Transverse colon (tissue), 3 donors: ENCODE measurements at regions not wholly inside any gene's neighbourhood (a gene's known extent, or its start where the extent isn't known, plus 50 kb on each side); places are given as distances from the start of the nearest gene placed in this dataset.

Experiments
- EP300 ChIP-seq: sonication (generic); formaldehyde crosslinking; IDR thresholded peaks from one replicate; pipeline ENCODE4 v1.6.1; 2017; ENCODE audit warnings: antibody characterized with exemption, low read depth
- TF ChIP-seq, protein P1 (sequence below), 5 experiments: fragments of 200-600 bp in 3 of 5; fragments of 450-650 bp in 2 of 5; sonication (generic) in 3 of 5; IDR thresholded peaks; 1 replicate in 2 of 5; 2 replicates in 3 of 5; pipeline ENCODE4 v1.5.1; 2016 to 2017; ENCODE audit warnings: antibody characterized with exemption in 5 of 5, inconsistent platforms in 3 of 5, mild to moderate bottlenecking in 2 of 5, moderate library complexity in 1 of 5

- TF ChIP-seq, protein P1, sequence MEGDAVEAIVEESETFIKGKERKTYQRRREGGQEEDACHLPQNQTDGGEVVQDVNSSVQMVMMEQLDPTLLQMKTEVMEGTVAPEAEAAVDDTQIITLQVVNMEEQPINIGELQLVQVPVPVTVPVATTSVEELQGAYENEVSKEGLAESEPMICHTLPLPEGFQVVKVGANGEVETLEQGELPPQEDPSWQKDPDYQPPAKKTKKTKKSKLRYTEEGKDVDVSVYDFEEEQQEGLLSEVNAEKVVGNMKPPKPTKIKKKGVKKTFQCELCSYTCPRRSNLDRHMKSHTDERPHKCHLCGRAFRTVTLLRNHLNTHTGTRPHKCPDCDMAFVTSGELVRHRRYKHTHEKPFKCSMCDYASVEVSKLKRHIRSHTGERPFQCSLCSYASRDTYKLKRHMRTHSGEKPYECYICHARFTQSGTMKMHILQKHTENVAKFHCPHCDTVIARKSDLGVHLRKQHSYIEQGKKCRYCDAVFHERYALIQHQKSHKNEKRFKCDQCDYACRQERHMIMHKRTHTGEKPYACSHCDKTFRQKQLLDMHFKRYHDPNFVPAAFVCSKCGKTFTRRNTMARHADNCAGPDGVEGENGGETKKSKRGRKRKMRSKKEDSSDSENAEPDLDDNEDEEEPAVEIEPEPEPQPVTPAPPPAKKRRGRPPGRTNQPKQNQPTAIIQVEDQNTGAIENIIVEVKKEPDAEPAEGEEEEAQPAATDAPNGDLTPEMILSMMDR (IDR thresholded peaks at IDR 0.05), result no peak
- TF ChIP-seq EP300, result no peak
Observed at GRCh38 chr13:61824168-61824567, 408.5 kb upstream of the PCDH20 start.
